Dermis microvascular lymphatic vessel endothelial cell (primary cell): ENCODE measurements at regions not wholly inside any gene's neighbourhood (a gene's known extent, or its start where the extent isn't known, plus 50 kb on each side); places are given as distances from the start of the nearest gene placed in this dataset.
"Not testable (repeated sequence)": the region's sequence is repeated elsewhere in the genome, so short reads cannot be mapped to it uniquely, and the experiment has no call there.

ENCODE experiments used
- DNase-seq, 2 donors: peaks; one replicate each; pipeline versions ENCODE4 v3.0.0 to v3.0.0-alpha.2; 2010; ENCODE audit warnings: low read depth in 2 of 2

DNA sequence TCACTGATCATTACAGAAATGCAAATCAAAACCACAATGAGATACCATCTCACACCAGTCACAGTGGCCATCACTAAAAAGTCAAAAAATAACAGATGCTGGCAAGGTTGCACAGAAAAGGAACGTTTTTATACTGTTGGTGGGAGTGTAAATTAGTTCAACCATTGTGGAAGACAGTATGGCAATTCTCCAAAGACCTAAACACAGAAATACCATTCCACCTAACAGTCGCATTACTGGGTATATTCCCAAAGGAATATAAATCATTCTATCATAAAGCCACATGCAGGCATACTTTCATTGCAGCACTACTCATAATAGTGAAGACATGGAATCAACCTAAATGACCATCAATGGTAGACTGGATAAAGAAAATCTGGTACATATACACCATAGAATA is 83.2 kb upstream of the ARID5B start:
- not testable (repeated sequence) for DNase-seq

DNA sequence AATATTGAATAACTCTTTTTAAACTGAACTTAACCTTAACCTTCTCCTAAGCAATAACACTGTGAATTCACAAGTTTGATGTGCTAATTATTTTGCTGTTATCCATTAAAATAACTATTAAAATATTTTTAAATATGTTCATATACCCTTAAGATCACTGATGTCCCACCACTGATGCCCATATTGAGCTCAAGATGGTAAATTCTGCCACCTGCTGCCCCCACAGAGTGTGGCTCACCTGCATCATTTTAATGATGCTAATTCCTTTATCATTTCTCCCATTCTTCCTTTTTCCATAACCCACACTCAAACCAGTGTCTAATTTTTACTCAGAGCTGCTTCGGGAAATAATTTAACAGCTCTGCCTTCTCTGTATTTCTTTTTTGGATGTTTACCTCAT is 82.3 kb upstream of the ARID5B start:
- no peak for DNase-seq

- peak in 1 of 2 donors; percentile 10 for DNase-seq
Observed at GRCh38 chr10:61821153-61821552, 80.3 kb upstream of the ARID5B start.

DNA sequence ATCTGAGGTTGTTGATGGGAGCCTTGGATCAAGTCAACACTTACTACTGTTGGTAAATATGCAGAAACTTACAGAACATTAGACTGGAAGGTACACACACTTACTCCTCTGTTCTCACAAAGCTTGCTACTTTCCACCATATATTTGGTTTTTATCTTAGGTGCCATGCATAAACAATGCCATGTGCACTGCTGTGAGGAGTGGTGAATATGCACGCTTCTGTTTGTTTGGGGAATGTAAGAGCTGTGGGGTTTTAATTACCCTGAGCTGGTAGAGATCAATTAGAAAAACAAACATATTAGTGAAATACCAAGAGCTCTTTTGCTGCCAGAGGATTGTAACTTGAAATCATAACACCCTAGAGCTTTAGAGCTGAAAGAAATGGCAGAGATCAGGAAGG is 79.8 kb upstream of the ARID5B start:
- no peak for DNase-seq

- no peak for DNase-seq
Observed at GRCh38 chr10:61822096-61822495, 79.4 kb upstream of the ARID5B start.

- no peak for DNase-seq
Observed at GRCh38 chr10:61822781-61823230, 78.7 kb upstream of the ARID5B start.

GRCh38 chr10:61825001-61825400 is 76.5 kb upstream of the ARID5B start:
- no peak for DNase-seq

GRCh38 chr10:61825628-61826027 is 75.9 kb upstream of the ARID5B start:
- no peak for DNase-seq

GRCh38 chr10:61828034-61828433 is 73.5 kb upstream of the ARID5B start:
- no peak for DNase-seq

DNA sequence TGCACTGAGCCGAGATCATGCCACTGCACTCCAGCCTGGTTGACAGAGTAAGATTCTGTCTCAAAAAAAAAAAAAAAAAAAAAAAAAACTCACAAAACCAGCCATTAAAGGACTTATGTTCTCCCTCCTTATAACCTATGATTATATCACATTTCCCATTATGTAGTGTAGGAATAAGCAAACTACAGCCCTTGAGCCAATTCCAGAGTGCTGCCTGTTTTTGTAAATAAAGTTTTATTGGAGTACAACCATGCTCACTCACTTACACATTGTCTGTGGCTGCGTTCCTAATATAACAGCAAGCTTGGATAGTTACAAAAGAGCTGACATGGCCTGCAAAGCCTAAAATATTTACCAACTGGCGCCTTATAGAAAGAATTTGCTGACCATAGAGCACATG is 72.7 kb upstream of the ARID5B start:
- no peak for DNase-seq

- DNase-seq = peak in 1 of 2 donors; percentile 7
Observed at GRCh38 chr10:61830072-61830845, 71.2 kb upstream of the ARID5B start.

DNA sequence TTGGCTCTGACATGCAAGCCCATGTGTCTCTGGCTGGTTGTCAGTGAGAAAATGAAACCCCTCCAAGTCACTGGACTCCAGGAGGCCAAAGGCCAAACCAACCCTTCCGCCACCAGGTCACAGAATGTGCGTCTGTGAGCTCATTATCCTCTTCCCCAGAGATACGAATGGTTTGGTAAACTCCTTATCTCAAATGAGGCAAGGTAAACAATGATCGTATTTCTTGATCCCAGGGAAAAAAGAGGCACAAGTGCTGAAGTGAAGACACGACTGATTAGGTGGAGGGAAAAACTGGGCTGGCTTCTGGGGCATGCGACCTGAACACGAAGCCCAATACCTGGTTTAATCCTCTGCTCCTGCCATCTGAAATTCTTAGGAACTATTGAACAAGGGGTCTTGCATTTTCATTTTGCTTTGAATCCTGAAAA is 70.6 kb upstream of the ARID5B start:
- no peak for DNase-seq

GRCh38 chr10:61832866-61833481 is 68.5 kb upstream of the ARID5B start:
- no peak for DNase-seq

- DNase-seq = no peak
Observed at GRCh38 chr10:61834519-61834918, 67.0 kb upstream of the ARID5B start.

- peak; percentile 22 to 82 for DNase-seq
Observed at GRCh38 chr10:61835069-61835945, 66.2 kb upstream of the ARID5B start.

GRCh38 chr10:61835946-61836887 is 65.3 kb upstream of the ARID5B start:
- DNase-seq = peak in 1 of 2 donors; percentile 56

DNA sequence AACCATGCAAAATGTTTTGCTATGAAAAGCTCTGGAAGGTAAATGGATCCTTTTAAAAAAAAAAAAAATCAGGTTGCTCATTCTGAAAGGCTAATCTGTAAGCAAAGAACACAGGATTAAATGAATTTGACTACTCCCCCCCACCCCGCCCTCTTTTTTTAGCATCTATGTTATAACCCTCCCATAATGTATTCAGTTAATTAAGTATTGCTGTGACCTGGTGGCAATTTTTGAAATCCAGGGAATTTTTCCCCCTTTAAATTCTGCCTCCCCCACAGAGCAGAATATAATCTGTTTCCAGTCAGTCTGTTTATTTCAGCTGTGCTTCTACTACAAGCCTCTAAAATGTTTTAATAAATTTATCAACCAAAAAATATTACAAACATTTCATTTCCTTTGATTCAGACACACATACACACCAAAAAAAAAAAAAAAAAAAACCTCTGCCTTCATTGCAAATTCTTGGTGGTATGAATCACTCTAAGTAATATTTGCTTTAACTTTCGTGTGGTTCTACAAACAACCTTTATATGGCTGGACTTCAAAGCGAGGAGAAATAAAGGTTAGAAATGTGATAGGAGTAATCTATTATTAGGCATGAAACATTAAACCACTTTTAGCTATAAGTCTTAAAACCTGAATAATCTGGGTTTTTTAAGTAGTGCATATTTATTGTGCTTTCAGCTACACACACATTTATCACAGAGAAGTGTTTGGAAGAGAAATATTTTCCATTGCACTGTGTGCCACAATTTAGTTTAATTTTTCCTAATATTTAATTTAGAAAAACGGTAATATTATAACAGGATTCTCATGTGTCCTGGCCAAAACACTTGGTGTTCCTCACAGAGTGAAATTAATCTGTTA is 64.4 kb upstream of the ARID5B start:
- DNase-seq = peak; percentile 39 to 73

DNA sequence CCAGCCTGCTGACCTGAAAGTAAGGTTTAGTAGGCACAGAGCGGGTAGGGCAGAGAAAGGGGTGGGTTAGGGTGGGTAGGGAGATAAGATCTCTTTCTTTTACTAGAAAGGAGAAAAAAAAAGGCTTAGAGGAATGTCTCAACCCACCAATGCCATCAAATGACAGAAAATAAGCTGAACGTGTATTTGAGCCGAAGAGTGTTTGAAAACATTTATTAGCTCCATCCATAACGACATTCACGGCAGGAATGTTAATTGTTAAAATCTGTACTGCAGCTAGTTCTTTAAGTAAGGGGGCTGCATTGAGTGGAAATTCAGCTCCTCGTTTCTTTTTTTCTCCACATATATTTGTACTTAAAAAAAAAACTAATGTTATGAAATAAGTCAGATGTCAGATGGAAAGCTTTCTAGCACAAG is 63.7 kb upstream of the ARID5B start:
- no peak for DNase-seq

DNA sequence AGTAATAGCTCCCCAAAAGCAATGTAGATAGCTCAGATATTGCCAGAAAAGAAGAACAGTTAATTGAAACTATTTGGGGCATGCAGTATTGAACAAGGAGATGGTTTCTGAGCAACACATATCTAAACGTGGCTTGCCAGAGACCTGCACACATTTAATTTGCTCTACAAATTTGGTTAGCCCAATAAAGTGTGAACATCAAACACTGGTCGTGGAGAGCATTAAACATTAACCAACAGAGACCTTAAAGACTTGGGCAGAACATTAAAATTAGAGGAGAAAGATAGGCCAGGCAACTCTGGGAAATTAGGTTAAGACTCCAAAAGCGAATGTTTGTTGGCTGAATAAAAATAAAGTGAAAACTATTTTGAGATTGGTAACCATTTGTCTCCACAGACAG is 61.6 kb upstream of the ARID5B start:
- DNase-seq = no peak

GRCh38 chr10:61840403-61840802 is 61.1 kb upstream of the ARID5B start:
- no peak for DNase-seq
